ENCODE measurements at regions not wholly inside any gene's neighbourhood (a gene's known extent, or its start where the extent isn't known, plus 50 kb on each side); places are given as distances from the start of the nearest gene placed in this dataset.
"Not testable (repeated sequence)": the region's sequence is repeated elsewhere in the genome, so short reads cannot be mapped to it uniquely, and the experiment has no call there.

DNA sequence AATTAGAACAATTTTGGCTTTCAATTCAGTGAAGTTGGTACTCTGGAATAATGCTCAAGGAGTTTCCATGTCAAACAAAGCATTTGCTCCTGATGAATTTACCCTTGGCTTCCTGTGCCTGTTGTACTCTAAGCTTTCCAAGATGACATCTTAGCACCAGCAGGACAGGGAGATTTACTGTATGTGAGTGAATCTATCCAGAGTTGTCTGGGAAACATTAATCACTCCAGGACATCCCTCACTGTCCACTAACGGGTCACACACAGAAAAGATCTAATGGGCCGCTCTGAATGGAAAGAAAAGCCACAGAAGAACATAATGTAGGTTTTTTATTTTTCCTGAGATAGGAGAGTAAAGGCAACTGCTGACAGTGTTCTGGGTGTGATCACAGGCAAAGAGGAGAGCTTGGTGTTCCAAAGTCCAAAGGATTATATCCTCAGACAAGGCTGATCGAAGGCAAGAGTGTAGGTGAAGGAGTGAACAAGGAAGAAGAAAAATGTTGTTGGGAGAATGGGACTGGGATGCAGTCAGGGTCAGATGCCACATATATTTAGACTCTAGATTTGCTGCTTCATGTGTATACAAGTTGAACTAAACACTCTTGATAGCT lies 167.7 kb upstream of the RPS23 start (continued):
- TF ChIP-seq BCL3 (IDR thresholded peaks at IDR 0.05) (no peak), ZNF302 (CRISPR knock-in tag; IDR thresholded peaks at IDR 0.05) (no peak), ZFP36 (IDR thresholded peaks at IDR 0.05; ENCODE audit: borderline replicate concordance, partially characterized antibody) (no peak)
- TF ChIP-seq, protein P1, sequence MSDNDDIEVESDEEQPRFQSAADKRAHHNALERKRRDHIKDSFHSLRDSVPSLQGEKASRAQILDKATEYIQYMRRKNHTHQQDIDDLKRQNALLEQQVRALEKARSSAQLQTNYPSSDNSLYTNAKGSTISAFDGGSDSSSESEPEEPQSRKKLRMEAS (IDR thresholded peaks at IDR 0.05): no peak

DNA sequence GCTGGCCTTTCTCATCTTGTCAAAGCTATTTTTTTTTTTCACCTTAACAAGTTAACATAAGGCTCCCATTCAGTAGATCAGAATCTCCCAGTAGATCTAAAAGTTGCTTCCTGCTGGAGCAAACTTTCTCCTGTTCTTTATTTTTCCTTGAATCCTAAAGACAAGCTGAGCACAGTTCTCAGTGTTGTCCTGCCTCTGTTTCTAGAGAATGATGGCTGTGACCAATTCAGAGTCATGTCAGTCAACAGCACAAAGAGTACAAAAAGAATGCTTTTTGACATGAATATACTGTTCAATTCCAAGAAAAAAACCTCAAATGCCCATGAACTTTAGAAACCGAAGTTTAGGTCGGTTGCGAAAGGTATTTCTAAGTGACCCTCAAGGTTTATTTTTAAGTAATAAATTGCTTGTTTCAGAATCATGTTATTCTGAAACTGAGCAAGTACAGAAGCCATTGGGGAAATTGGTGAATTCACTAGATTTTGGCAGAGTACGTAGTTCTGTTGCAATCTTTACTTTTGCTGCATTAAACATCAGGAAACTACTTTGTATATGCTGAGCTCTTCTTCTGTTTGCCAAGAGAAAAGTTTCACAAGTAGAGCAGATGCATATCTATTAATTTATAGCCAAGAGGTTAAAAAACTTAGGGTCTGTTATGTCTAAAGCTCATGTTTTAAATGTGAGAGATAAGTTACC lies 161.7 kb upstream of the RPS23 start:
- ATAC-seq: no peak
- no peaks in the 10 kb centered on the region for H3K4me1 ChIP-seq
- no peak overlapping the region for H3K4me2 ChIP-seq
- ChIA-PET POLR2A (no interaction called here), CTCF (interaction anchor here (1.3 kb wide), 1 partner anchor 51 kb away, joined by 4 read pairs; no protein-coding TSS in a partner anchor)
- FAIRE-seq: no peak
- no peaks in the 10 kb centered on the region for H3K9me3 ChIP-seq
- no peak overlapping the region for H3K4me3 ChIP-seq
- DNase-seq (ENCODE audit: low read depth in 1 of 2, low spot score in 1 of 2): no peak
- WGBS (ENCODE audit: missing lambda C conversion rate): 78% methylated on average over 4 of the region's 4 CpGs
- H3K27ac ChIP-seq: no peak overlapping the region
- TF ChIP-seq, protein P2, sequence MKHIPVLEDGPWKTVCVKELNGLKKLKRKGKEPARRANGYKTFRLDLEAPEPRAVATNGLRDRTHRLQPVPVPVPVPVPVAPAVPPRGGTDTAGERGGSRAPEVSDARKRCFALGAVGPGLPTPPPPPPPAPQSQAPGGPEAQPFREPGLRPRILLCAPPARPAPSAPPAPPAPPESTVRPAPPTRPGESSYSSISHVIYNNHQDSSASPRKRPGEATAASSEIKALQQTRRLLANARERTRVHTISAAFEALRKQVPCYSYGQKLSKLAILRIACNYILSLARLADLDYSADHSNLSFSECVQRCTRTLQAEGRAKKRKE (CRISPR knock-in tag; IDR thresholded peaks at IDR 0.05; ENCODE audit: low read depth): no peak
- no peak for TF ChIP-seq POLR2AphosphoS2 (conservative IDR thresholded peaks at IDR 0.05; ENCODE audit: low read length)
- no peak for TF ChIP-seq KDM5A (IDR thresholded peaks at IDR 0.05)
- no peak for TF ChIP-seq JUNB (IDR thresholded peaks at IDR 0.05)
- TF ChIP-seq EHMT2 (IDR thresholded peaks at IDR 0.05; ENCODE audit: low read depth): no peak
- no peak for TF ChIP-seq SREBF2 (IDR thresholded peaks at IDR 0.05)
- TF ChIP-seq CBX8 (IDR thresholded peaks at IDR 0.05): no peak
- no peak for TF ChIP-seq RCOR1 (IDR thresholded peaks at IDR 0.05; ENCODE audit: low read depth, low read length)
- no peak for TF ChIP-seq RAD21 (conservative IDR thresholded peaks at IDR 0.05 in 1 of 2, IDR thresholded peaks at IDR 0.05 in 1 of 2)
- no peak for TF ChIP-seq GATA3 (IDR thresholded peaks at IDR 0.05; ENCODE audit: borderline replicate concordance)
- TF ChIP-seq RNF2 (IDR thresholded peaks at IDR 0.05; ENCODE audit: borderline replicate concordance, low read depth): no peak
- TF ChIP-seq, protein P3, sequence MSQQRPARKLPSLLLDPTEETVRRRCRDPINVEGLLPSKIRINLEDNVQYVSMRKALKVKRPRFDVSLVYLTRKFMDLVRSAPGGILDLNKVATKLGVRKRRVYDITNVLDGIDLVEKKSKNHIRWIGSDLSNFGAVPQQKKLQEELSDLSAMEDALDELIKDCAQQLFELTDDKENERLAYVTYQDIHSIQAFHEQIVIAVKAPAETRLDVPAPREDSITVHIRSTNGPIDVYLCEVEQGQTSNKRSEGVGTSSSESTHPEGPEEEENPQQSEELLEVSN (IDR thresholded peaks at IDR 0.05; ENCODE audit: borderline replicate concordance, low read depth): no peak
- no peak for TF ChIP-seq FOSB (CRISPR knock-in tag; IDR thresholded peaks at IDR 0.05)
- TF ChIP-seq MAFK (IDR thresholded peaks at IDR 0.05; ENCODE audit: partially characterized antibody): no peak
- TF ChIP-seq, protein P1 (IDR thresholded peaks at IDR 0.05): no peak
- no peak for TF ChIP-seq KDM1A (IDR thresholded peaks at IDR 0.05; ENCODE audit: low read depth)
- TF ChIP-seq NFE2L2 (conservative IDR thresholded peaks at IDR 0.05; ENCODE audit: low read length): no peak

- CTCF ChIA-PET: not testable (repeated sequence)
Observed at GRCh38 chr5:82437565-82437964, 159.4 kb upstream of the RPS23 start.

More at GRCh38 chr5:82437565-82437964, 159.4 kb upstream of the RPS23 start:
- H3K9me3 ChIP-seq; H3K4me3 ChIP-seq; H3K4me2 ChIP-seq; H3K4me1 ChIP-seq; H3K27ac ChIP-seq; FAIRE-seq; ATAC-seq; POLR2A ChIA-PET; DNase-seq (ENCODE audit: low read depth in 1 of 2, low spot score in 1 of 2): not testable (repeated sequence)
- 34% methylated on average over 4 of the region's 4 CpGs for WGBS (ENCODE audit: missing lambda C conversion rate)
